ENCODE measurements at regions not wholly inside any gene's neighbourhood (a gene's known extent, or its start where the extent isn't known, plus 50 kb on each side); places are given as distances from the start of the nearest gene placed in this dataset.

DNA sequence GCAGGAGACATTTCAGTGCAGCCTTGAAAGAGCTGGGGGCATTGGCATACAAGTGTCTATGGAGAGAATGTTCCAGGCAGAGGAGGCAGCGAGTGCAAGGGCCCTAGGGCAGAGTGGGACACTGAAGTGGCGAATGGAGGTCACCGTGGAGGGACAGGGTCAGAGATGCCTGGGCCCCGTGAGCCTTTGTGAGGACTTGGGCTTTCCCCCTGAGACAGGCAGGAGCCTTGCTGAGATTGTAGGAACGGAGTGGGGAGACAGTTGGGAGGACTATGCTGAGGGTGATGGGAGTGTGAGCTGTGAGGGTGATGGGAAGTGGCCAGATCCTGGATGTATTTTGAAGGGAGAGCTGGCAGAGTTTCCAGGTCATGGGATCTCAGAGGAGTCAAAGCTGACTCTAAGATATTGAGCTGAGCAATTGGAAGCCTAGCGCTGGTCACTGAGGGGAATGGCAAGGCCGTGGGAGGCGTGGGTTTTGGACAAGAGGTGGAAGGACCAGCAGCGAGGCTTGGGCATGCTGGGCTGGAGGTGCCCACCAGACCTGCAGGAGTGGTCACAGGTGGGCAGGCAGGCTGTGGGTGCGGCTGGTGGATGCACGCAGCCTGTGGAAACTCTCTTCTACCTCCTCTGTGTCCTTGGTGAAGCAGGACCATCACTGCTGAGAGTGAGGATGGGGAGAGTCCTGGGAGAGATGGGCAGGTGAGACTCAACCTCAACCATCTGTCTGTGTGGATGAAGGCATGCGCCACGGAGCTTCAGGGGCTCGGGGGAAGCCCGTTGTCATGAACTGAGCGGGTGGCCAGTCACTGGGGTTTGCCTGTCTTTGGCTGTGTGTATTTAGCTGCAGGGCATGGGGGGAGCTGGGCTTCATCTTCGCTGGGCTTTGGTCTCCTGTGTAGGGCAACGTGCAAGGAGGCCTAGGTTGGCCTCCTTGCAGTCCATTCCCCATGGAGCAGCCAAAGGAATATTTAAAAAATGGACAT is 241.2 kb upstream of the HS6ST1 start:
- no peak for DNase-seq

DNA sequence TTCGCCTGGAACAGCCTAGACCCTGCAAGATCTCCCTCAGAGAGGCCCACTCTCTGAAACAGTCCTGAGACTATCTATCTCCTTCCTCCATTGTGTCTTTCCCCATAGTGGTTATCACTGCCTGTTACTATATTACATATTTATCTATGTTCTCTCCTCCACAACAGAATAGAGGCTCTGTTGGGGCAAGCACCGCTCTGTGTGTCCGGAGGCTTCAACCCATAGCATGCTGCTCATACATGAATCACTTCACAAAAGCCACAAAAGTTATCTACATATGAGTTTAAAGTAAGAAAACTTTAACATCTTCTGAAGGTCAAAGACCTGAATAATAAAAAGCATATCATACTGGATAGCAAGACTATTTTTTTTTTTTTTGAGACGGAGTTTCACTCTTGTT is 242.1 kb upstream of the HS6ST1 start:
- DNase-seq, result no peak

DNA sequence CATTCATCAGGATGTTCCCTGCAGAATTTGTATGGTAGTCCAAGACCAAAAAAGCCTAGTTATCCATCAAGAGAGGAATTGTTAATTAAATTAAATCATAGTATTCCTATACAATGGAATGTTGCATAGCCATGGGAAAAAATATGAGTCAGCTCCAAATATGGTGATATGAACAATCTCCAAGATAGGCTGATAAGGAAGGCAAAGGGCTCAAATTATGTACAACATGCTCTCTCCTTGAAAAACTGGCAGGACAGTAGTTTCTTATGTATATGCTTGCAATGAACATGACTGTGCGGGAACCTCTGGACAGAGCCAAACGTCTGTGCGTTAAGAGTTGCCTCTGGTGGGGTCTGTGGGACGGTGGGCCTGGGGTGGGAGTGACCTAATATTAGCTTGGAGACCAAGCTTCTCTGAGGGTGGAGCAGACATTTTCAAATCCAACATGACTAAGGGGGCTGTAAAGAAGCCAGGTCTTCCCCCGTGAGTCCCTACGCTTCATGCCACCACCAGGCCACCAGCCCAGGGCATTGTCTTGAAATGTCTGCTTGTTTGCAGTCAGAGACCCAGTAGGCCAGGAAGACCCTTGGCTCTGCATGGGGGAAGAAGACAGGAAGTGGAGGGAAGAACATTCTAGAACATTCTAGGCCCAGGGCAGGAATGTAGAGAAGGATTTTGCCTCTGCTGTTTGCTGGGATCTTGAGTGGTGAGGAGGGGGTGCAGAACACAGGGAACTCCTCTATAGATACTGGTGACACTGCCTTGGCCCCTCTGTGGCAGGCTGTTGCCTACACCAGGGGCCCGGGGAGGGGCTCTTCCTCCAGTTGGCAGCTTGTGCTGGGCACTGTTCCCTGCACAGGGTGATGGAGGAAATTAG is 244.0 kb upstream of the HS6ST1 start:
- DNase-seq, result no peak

DNA sequence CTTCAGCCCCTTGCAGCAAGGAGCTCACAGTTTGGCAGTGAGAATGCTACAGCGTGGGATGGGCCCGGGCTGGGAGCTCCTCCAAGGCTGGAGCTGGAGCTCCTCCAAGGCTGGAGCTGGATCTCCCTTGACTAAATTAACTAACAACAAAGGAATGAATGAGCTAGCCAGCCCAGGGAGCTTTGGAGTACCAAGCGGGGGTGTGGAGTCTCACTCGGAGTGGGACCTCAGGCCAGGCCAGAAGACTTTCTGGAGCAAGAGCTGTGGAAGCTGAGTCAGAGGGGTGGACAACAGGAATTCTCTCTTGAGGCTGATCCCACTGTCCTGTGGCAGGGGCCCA is 244.7 kb upstream of the HS6ST1 start:
- no peak for DNase-seq

DNA sequence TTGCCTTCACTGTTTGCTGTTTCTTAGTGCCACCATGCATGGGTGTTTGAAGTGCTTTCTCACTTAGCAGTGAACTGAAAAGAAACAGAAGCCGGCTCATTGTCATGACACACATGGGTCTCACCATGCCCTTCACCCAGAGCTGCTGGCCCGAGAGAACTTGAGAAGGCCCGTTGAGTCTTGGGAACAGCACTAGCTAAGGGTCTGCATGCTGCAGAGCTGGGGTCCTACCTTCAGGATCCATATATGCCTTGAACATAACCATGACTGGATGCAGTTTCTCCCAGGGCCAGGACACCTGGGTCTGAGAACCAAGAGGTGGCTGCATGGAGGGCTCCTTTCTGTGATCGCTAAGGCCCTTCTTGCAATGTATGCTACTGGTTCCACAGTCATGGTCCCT is 245.5 kb upstream of the HS6ST1 start:
- no peak for DNase-seq

DNA sequence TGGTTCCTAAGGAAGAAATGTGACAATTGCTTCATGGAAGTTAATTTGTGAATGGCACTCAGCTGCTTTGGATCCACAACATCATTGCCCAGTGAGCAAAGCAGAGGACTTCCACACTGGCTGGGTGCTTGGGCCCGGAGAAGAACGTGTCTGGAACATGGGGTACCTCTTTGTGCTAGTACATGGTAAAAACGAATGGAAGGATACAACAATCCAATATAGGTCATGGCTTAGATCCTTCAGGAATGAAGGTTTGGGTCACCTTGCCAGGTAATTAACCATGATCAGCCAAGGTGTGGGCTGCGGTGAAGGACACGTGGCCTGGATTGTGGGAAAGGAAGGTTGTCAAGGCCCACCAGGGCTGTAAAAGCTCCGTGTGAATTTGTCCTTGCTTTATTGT is 245.9 kb upstream of the HS6ST1 start:
- DNase-seq, result no peak

DNA sequence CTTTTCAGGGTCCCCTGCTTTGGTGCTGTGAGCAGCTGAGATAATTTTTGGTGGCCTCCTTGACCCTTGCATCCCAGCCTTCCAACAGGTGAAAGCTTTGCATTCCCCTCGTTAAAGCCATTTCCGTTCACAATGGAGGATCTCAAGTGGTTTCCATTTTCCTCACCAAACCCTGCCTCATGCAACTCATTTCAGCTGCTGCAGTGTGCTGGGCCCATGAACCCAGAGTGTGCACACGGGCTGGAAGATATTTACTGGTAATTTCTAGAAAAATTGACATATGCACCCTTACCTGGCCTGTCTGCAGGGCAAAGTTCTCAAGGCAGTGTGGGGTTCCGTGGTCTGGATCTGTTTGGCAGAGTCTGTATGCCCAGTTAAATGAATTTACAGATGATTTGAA is 246.8 kb upstream of the HS6ST1 start:
- DNase-seq, result no peak

DNA sequence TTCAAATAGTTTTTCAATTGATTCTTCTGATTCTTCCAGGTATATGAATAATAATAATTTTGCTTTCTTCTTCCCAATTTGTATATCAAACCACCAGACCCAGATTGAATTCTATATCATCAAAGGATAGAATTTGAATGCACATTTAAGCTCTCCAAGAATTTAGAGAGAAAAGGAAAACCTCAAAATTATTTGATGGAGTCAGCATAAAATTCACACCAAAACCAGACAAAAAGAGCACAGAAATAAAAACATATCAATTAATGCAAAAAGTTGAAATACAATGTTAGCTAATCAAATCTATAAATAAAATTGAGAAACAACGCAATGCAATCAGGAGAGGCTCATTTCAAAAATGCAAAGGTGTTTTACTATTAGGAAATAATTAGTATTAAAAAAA is 248.0 kb upstream of the HS6ST1 start:
- DNase-seq, result no peak

DNA sequence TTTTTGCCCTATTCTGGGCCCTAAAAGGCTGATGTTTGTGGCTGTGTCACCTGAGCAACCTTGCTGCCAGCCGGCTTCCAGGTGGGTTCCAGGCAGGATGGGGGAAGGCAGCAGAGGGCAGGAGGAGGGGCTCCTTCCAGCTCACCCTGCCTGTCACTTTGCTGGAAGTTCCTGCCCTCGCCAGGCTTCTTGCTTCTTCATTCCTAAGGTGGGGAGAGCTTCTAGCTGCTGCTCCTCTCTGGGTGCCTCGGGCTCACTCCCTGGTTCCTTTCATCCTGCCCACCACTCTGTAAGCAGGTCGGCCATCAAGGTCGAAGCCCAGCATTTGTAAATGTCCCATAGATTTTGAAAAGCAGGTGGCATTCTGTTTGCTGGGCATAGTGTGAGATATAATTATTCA is 249.4 kb upstream of the HS6ST1 start:
- DNase-seq, result no peak

DNA sequence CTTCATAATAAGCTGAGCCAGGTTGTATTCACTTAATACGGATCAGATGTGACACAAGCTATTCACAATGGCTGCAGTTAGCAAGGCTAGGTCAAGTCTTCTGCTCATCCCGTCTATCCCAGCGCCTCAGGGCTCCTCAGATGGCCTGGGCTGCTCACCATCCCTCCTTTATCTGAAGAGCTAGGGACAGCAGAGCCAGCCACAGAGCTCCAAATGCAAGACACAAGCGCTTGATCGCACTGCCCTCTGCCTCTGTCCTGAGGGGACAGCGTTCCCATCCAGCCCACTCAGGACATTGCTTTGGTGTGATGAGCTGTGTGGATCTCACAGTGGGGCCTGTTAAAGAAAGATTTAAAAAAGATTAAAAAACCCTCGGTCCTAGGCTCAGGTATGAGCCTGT is 254.4 kb upstream of the HS6ST1 start:
- DNase-seq, result no peak

DNA sequence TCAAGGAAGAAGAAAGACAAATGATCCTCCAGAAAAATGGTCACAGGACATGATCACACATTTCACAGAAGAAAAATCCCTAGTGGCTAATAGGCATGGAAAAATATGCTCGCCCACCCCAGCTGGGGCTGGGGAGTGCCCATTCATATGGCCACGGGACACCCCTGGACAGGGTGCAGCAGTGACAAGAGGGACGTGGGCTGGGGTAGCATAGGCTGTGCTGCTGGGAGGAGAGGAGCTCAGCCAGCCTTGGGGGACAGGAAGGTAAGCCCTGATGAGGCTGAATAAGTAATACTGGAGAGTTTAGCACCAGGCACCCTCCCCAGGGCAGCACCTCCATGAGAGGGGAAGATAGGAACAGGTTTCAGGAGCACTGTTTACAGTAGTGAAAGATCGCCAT is 254.9 kb upstream of the HS6ST1 start:
- DNase-seq, result no peak

DNA sequence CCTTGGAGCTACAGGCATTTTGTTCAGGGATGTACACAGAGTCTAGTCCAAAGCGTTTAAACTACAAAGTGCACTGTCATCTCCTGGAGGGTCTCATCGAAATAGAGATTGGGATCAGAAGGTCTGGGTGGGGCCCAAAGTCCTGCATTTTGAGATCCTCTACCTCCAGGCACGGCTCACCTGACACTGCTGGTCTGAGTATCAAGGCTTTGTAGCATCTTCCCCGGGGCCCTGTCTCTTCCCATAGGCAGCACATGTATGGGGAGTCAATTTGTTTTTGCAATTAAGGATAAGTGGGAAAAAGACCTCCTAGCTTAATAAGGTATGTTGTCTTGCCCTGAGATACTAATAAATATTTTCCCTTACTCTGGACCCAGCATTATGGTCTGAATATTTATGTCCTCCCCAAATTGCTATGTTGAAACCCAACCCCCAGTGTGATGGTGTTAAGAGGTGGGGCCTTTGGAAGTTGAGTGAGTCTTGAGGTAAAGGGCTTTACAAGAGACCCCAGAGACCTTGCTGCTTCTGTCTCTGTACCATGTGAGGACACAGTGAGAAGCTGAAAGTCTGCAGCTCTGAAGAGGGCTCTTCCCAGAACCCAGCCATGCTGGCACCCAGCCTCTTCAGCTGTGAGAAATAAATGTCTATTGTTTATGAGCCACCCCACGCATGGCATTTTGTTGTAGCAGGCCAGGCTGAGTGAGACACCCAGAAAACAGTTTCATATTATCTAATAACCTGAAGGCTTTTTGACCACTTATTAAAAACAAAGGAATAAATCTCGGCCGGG is 258.7 kb upstream of the HS6ST1 start:
- DNase-seq, result no peak

DNA sequence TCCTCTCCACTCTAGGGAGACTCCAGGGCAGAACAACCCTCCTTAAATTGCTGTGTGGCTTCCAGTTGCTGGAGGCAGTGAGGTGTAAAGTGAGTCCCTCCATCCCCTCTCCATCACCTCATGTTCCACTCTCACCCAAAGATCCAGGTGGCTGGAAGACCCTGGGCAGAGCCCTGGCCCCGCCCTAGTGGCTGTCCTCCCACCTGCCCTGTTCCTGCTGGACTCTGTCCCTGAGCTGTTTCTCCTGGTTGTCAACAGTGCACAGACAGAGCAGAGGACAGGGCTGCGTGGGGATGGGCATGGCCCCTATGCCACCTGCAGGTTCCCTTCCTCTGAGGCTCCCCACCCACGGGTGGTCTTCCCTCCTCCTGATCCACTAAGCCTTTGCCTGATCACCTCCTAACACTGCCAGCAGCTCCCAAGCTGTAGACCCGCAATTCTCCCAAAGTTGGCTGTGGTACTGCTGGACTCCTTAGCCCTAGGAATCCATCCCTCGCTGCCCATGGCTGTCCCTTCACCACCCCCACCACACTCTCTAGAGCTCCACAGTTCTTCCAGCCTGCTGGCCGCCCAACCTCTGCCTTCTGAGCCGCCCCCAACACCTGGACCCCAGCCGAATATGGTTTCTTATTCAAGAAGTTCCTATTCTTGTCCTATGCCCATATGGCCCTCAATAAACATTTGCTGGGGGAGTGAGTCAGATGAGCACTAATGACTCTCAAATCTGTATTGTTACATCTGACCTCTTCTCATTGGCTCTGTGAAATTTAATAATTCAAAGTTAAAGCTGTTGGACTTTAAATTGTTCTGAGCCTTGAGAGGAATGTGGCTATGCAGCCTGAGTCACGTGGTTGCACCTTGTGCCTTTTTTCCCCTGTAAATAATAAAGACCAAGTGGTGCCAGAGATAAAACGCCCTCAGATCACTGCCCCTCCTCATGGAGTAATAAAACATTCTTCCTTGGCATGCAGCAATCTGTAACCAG is 260.0 kb upstream of the HS6ST1 start:
- no peak for DNase-seq

DNA sequence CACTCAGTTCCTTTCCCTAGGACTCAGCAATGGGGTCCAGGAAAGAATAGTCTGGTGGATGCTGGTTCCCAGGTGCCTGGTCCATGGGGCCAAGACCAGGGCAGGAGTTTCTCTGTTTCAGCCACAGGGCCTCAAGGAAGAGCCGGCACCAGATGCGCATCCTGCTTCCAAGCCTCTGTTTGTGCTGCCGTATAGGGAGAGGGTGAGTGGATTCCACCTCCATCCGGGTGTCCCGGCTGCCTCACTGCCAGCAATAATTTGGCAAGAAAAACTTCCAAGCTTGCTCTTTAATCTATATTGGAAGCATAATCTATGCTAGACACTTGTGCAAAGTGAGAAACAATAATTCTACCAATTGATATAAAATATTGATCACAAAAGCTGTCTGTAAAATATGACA is 261.2 kb upstream of the HS6ST1 start:
- DNase-seq, result no peak

DNA sequence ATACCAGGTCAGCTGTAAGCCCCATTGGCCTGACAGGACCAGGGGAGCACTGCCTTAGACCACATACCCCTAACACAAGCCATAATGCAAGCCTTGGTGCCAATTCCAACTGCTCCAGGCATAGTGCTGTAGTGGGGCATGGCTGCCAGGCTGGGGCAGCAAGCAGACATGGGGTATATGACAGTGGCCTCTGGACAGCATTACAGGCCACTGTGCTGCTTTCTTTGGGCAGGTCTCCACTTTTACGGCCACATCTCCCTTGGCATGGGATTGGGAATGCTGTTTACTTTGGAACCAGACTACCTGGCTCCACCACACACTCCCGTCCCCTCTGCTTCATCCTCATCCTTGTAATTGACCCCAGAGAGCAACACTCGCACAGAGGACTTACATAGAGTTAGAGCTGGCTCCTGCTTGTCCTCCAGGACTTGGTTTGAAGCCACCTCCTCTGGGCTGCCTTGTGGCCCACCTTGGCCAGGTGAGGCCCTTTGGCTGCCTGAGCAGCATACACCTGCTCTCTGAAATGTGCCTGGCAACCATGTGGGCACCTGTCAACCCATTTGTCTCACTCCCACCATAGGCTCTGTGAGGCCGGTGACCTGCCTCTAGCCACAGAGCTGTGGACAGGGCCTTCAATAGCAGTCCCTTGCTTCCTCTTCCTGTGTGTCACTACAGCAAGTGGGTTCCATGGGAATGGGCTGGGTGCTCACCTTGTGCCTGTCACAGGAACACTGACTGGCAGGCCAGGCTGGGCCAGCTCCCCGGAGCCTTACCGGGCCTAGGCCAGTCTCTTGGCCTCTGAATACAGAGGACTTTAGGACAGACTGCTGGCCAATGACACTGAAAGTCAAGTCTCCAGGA is 262.6 kb upstream of the HS6ST1 start:
- no peak for DNase-seq

DNA sequence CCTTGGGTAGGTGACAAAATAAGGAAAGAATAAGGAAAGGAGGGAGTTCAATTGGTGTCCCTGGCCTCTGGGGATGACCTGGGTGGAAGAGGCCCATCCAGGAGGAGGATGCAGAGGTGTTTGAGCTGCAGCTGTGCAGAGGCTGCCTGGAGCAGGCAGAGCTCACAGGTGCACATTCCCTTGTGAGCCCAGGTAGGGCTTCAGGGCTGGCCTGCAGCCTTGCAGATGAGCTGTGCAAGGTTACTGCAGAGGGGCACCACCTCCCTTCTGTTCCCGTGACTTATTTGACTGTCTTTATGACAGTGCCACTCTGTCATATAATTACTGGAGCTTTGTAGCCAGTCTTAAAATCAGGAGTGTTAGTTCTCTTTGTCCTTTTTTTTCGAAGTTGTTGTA is 263.2 kb upstream of the HS6ST1 start:
- no peak for DNase-seq

DNA sequence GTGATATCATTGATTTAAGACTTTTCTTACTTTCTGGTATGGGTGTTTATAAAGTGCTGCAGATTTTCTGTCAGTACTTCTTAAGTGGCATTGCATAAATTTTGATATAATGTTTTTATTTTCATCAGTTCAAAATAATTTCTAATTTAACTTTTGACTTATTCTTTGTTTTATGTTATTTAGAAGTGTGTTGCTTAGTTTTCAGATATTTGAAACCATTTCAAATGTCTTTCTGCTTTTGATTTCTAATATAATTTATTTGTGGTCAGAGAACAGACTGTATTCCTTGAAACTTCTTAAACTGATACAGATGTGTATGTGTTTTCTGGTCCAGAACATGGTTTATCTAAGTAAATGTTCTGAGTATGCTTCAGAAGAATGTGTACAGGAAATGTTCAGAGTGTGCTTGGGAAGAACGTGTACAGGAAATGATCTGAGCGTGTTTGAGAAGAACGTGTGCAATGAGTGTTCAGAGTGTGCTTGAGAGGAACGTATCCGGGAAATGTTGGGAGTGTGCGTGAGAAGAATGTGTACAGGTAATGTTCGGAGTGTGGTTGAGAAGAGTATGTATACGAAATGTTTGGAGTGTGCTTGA is 265.7 kb upstream of the HS6ST1 start:
- no peak for DNase-seq

DNA sequence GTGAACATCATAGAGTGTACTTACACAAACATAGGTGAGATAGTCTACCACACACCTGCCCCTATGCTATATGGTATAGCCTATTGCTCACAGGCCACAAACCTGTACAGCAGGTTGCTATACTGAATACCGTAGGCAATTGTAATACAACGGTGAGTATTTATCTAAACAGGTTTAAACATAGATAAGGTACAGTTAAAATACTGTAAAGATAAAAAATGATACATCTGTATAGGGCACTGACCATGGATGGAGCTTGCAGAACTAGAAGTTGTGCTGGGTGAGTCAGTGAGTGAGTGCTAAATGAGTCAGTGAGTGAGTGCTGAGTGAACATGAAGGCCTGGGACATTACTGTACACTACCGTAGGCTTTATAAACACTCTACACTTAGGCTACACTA is 267.0 kb upstream of the HS6ST1 start:
- no peak for DNase-seq

DNA sequence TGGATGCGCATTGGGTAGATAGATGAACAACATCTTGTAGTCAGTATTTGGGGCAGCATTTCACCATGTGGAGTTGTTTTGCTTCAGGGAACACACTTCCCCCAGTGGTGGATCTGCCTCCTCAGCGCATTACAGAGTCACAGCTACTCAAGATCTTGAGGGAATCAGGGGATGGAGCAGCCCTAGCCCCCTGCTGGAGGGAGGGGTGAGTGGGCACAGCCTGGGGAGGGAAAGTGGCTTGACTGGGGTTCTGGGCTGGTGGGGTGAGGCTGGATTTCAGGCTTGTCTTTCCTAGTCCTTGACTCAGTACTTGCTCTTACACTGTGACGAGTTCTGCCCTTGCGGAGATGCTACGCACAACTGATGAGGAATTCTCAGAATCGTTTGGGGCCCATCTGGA is 271.0 kb upstream of the HS6ST1 start:
- no peak for DNase-seq

DNA sequence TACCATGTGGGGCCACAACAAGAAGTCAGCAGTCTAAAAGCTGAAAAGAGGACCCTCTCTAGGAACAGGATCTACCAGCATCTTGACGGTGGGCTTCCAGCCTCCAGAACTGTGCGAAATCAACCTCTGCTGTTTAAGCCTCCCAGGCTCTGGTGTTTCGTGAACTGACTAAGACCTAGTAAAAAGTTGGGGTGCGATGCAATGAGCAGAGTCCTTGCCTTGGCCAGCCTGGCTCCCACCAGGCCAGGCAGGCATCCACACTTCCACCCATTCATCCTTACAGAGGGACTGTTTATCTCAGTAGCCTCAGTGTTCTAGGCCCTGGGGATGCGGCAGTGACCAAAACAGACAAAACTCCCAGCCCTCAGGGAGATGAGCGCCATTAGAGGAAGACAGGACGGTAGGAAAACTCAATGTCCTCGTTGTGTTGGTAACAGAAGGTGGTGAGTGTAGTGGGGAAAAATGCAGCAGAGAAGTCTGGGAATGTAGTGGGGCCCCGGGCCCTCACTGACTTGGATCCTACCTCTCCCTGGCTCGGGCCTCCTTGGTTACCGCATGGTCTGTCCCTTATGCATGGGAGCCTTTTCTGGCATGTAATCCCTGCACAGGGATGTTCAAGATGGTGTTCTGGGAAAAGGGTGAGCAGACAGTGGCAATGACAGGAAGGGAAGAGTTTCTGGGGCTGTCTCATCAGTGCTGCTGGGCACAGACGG is 271.8 kb upstream of the HS6ST1 start:
- no peak for DNase-seq
